Spleen (tissue), 11 donors: ENCODE measurements at regions not wholly inside any gene's neighbourhood (a gene's known extent, or its start where the extent isn't known, plus 50 kb on each side); places are given as distances from the start of the nearest gene placed in this dataset.

Experiments
- DNase-seq: peaks from one replicate; pipeline ENCODE4 v3.0.0-alpha.2; 2020
- H3K27ac ChIP-seq, 8 donors: fragments of 200-600 bp; sonication (generic) in 7 of 8; 1 replicate in 4 of 8; 2 replicates in 4 of 8; pipeline versions ENCODE4 v1.5.0 to v1.8.0; 2016 to 2021; ENCODE audit warnings: inconsistent platforms in 4 of 8, mild to moderate bottlenecking in 4 of 8, moderate library complexity in 1 of 8
- H3K27me3 ChIP-seq, 7 donors: fragments of 200-600 bp; sonication (generic) in 6 of 7; replicated peaks in 1 of 7; 1 replicate in 4 of 7; 2 replicates in 3 of 7; pipeline versions ENCODE4 v1.5.0 to v1.8.0; 2016 to 2021; ENCODE audit warnings: inconsistent platforms in 3 of 7, mild to moderate bottlenecking in 1 of 7
- H3K36me3 ChIP-seq, 6 donors: fragments of 200-600 bp; sonication (generic) in 5 of 6; 1 replicate in 4 of 6; 2 replicates in 2 of 6; pipeline versions ENCODE4 v1.5.0 to v1.8.0; 2016 to 2021; ENCODE audit warnings: inconsistent platforms in 2 of 6
- H3K4me1 ChIP-seq, 6 donors: fragments of 200-600 bp; sonication (generic) in 5 of 6; 1 replicate in 3 of 6; 2 replicates in 3 of 6; pipeline versions ENCODE4 v1.5.0 to v1.8.0; 2016 to 2021; ENCODE audit warnings: inconsistent platforms in 3 of 6
- H3K4me3 ChIP-seq, 8 donors: fragments of 200-600 bp; sonication (generic) in 7 of 8; 1 replicate in 4 of 8; 2 replicates in 4 of 8; pipeline versions ENCODE4 v1.5.0 to v1.8.0; 2016 to 2021; ENCODE audit warnings: inconsistent platforms in 4 of 8, mild to moderate bottlenecking in 4 of 8, moderate library complexity in 2 of 8
- H3K9me3 ChIP-seq, 8 donors: fragments of 200-600 bp; sonication (generic) in 7 of 8; 1 replicate in 4 of 8; 2 replicates in 4 of 8; pipeline versions ENCODE4 v1.5.0 to v1.8.0; 2016 to 2021; ENCODE audit warnings: inconsistent platforms in 4 of 8
- POLR2A ChIP-seq, 3 donors: fragments of 450-650 bp; IDR thresholded peaks; one replicate each; pipeline ENCODE4 v1.5.1; 2017; ENCODE audit warnings: antibody characterized with exemption in 3 of 3, mild to moderate bottlenecking in 1 of 3
- POLR2AphosphoS5 ChIP-seq, 3 donors: sonication (generic); formaldehyde crosslinking; IDR thresholded peaks; one replicate each; pipeline ENCODE4 v1.5.1; 2017; ENCODE audit warnings: antibody characterized with exemption in 3 of 3
- WGBS, 5 donors: extraction: QIAGEN DNeasy Blood & Tissue Kit in 3 of 5; methylation state at CpG; one replicate each; pipeline versions ENCODE4 v1.1.5 to v1.1.7; 2013 to 2018; 5-methylcytosine and 5-hydroxymethylcytosine counted together
- intact Hi-C: fragments of 100-400 bp; cut with DNase I; formaldehyde crosslinking; loops from one replicate; pipeline ENCODE4 v1.15.0; 2023; ENCODE audit warnings: low total_unique reads
- TF ChIP-seq, protein P1 (sequence below), 11 experiments: fragments of 200-600 bp in 7 of 11; fragments of 450-650 bp in 4 of 11; sonication (generic) in 4 of 11; IDR thresholded peaks in 8 of 11; conservative IDR thresholded peaks in 3 of 11; 1 replicate in 7 of 11; 2 replicates in 4 of 11; pipeline versions ENCODE4 v1.4.0 to v1.8.0; 2016 to 2021; ENCODE audit warnings: antibody characterized with exemption in 11 of 11, inconsistent platforms in 4 of 11, mild to moderate bottlenecking in 1 of 11
- donor health status: healthy with polysubstance abuse.
- donor health status: DM: no; HTN: no; CAD: no; lungs with moderate emphysema.
- donor health status: DM: no; HTN: no; CAD: no.
- donor health status: Bipolar disorder and iron deficiency.
- donor health status: healthy.
- donor health status: DM: no; HTN: no; CAD: no.
- donor health status: DM: yes; HTN: yes; CAD: no.

DNA sequence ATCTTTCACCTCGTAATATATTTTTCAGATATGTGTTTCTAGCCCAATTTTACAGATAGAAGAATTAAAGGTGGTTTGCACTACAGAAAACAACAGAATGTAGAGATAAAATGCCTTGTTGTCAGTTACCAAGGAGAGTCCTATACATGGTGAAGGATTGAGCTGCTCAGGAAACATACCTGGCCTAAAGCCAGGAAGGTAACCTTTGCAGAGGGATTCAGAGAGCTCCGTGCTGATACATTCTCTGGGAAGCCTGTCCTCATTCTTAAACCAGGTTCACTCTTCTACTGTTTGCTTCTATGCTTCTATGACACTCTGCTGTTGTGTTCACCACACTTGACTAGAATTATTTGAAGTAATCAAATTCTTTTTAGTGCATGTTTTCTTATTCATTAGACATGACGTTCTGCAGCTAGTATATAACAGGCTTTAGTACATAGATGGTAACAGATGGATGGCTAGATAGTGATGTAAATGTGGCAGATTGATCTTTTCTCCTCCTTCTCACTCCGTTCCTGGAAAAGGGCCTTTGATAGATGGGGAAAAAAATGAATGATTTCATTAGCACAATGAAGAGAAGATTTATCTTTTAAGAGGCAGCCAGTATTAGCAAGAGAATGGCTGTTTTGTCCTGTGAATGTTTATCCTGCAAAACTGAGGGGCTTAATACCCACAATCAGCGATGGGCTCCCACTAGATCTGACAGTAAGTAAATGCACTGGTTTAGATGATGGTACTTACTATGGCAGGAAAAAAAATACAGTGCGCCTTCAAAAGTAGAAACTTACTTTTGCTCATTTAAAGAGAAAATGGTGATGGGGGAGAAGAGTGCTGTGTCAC, 589.6 kb upstream of the FAM98A start:
- H3K4me1 ChIP-seq = no peaks in the 10 kb centered on the region
- H3K27me3 ChIP-seq = no peaks in the 10 kb centered on the region
- TF ChIP-seq, protein P1, sequence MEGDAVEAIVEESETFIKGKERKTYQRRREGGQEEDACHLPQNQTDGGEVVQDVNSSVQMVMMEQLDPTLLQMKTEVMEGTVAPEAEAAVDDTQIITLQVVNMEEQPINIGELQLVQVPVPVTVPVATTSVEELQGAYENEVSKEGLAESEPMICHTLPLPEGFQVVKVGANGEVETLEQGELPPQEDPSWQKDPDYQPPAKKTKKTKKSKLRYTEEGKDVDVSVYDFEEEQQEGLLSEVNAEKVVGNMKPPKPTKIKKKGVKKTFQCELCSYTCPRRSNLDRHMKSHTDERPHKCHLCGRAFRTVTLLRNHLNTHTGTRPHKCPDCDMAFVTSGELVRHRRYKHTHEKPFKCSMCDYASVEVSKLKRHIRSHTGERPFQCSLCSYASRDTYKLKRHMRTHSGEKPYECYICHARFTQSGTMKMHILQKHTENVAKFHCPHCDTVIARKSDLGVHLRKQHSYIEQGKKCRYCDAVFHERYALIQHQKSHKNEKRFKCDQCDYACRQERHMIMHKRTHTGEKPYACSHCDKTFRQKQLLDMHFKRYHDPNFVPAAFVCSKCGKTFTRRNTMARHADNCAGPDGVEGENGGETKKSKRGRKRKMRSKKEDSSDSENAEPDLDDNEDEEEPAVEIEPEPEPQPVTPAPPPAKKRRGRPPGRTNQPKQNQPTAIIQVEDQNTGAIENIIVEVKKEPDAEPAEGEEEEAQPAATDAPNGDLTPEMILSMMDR (IDR thresholded peaks at IDR 0.05 in 8 of 11, conservative IDR thresholded peaks at IDR 0.05 in 3 of 11) = no peak
- TF ChIP-seq POLR2AphosphoS5 (IDR thresholded peaks at IDR 0.05) (no peak), POLR2A (IDR thresholded peaks at IDR 0.05) (no peak)
- intact Hi-C loops = no loop called here
- DNase-seq = no peak
- H3K27ac ChIP-seq = no peak overlapping the region
- H3K4me3 ChIP-seq = no peak overlapping the region
- H3K9me3 ChIP-seq = peaks cover 0 to 8% (median 0%) of the 10 kb centered on the region in 8 donors
- H3K36me3 ChIP-seq = no peaks in the 10 kb centered on the region
- WGBS, 5 donors = 61 to 68% (median 63%) methylated on average over 6 of the region's 6 CpGs

DNA sequence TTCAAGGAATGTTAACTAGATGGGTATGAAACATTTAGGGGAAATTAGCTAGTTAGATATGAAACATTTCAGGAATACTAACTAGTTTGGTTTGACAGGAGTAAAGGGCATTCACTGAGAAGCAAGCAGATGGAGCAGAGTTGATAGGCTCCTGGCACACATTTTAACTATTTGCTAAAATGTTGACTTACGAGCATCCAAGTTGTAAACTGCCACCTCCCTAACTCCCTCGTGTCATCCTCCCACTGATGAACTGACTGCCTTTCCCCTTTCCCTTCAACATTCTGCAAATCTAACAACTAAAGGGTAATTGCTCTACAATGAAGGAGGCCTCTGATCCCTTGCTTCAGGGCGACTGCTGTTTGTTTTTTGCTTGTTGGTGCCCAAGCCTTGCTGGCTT, 580.4 kb upstream of the FAM98A start:
- Histone ChIP-seq H3K27ac (no peak overlapping the region), H3K27me3 (no peaks in the 10 kb centered on the region), H3K4me3 (no peak overlapping the region), H3K36me3 (no peaks in the 10 kb centered on the region), H3K4me1 (no peaks in the 10 kb centered on the region), H3K9me3 (peaks cover 0 to 13% (median 0%) of the 10 kb centered on the region in 8 donors)
- 53 to 71% (median 64%) methylated on average over 3 of the region's 3 CpGs for WGBS, 5 donors
- TF ChIP-seq POLR2A (IDR thresholded peaks at IDR 0.05) = no peak
- TF ChIP-seq, protein P1 (IDR thresholded peaks at IDR 0.05 in 8 of 11, conservative IDR thresholded peaks at IDR 0.05 in 3 of 11) = no peak
- intact Hi-C loops = no loop called here
- no peak for DNase-seq

DNA sequence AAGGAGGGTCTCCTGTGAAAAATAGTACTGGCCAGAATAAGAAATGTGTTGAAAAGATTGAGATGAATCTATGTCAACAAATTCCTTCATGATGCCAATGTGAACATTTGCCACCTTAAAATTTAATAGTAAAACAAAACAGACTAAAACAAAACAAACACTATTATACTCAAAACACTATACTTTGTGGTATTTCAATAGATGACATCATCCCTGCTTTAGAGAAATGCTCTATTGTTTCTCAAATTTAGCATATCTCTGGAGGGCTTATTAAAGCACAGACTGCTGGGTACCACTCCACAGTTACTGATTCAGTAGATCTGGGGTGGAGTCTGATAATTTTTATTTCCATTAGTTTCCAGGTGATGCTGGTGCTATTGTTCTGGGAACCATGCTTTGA, 579.4 kb upstream of the FAM98A start:
- H3K27me3 ChIP-seq = no peaks in the 10 kb centered on the region
- H3K9me3 ChIP-seq = peaks cover 0 to 4% (median 0%) of the 10 kb centered on the region in 8 donors
- intact Hi-C loops = no loop called here
- no peak overlapping the region for H3K4me3 ChIP-seq
- H3K36me3 ChIP-seq = no peaks in the 10 kb centered on the region
- no peak for TF ChIP-seq POLR2A (IDR thresholded peaks at IDR 0.05)
- TF ChIP-seq, protein P1 (IDR thresholded peaks at IDR 0.05 in 8 of 11, conservative IDR thresholded peaks at IDR 0.05 in 3 of 11) = no peak
- TF ChIP-seq POLR2AphosphoS5 (IDR thresholded peaks at IDR 0.05) = no peak
- no peak overlapping the region for H3K27ac ChIP-seq
- no peak for DNase-seq
- H3K4me1 ChIP-seq = no peaks in the 10 kb centered on the region

DNA sequence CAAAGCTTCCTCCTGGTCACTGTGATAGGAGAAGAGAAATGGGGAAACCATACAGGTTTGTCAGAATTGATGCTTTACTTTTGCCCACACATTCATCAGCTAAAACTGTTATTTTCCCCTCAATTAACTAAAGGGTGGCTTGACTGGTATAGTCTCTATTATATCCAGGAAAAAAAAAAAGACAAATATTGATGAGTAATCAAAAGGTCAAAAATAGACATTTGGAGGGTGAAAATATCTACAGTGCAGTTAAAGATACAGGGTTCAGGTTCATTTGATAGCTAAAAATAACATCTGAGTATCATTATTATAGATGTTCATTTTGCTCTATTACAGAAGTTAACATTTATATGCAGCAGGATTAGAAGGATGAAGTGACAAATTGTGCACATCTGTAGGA, 577.6 kb upstream of the FAM98A start:
- no peak for DNase-seq
- intact Hi-C loops = no loop called here

More for the DNA sequence above, 577.6 kb upstream of the FAM98A start:
- no peak for TF ChIP-seq POLR2AphosphoS5 (IDR thresholded peaks at IDR 0.05)
- no peaks in the 10 kb centered on the region for H3K36me3 ChIP-seq
- H3K4me1 ChIP-seq = no peaks in the 10 kb centered on the region
- H3K27ac ChIP-seq = no peak overlapping the region
- peaks cover 0 to 2% (median 0%) of the 10 kb centered on the region in 8 donors for H3K9me3 ChIP-seq
- H3K27me3 ChIP-seq = no peaks in the 10 kb centered on the region
- no peak overlapping the region for H3K4me3 ChIP-seq
